ENCODE measurements at regions not wholly inside any gene's neighbourhood (a gene's known extent, or its start where the extent isn't known, plus 50 kb on each side); places are given as distances from the start of the nearest gene placed in this dataset.
"Not testable (repeated sequence)": the region's sequence is repeated elsewhere in the genome, so short reads cannot be mapped to it uniquely, and the experiment has no call there.

- DNase-seq (ENCODE audit: low read depth) = no peak
- Histone ChIP-seq H3K27me3 (ENCODE audit: control insufficient read depth, insufficient read depth, low read length) (no peaks in the 10 kb centered on the region), H3K4me3 (ENCODE audit: low read depth, low read length) (no peak overlapping the region), H3K36me3 (ENCODE audit: control insufficient read depth, insufficient read depth, low read length) (no peaks in the 10 kb centered on the region)
- POLR2A ChIA-PET = no interaction called here
- TF ChIP-seq CTCF (IDR thresholded peaks at IDR 0.05; ENCODE audit: insufficient read depth, low read depth, low read length) = no peak
- CTCF ChIA-PET = interaction anchor here (0.6 kb wide), 1 partner anchor 13 kb away, joined by 3 read pairs; no protein-coding TSS in a partner anchor
These were observed 75.6 kb upstream of the GRIN3A start for GRCh38 chr9:101814064-101814463.

GRCh38 chr9:101807879-101808278, 69.4 kb upstream of the GRIN3A start:
- H3K27me3 ChIP-seq (ENCODE audit: control insufficient read depth, insufficient read depth, low read length); DNase-seq (ENCODE audit: low read depth); POLR2A ChIA-PET; H3K4me3 ChIP-seq (ENCODE audit: low read depth, low read length); H3K36me3 ChIP-seq (ENCODE audit: control insufficient read depth, insufficient read depth, low read length): not testable (repeated sequence)
- CTCF ChIA-PET = interaction anchor here (0.6 kb wide), 1 partner anchor 201 kb away, joined by 4 read pairs; no protein-coding TSS in a partner anchor

- POLR2A ChIA-PET = no interaction called here
- H3K36me3 ChIP-seq (ENCODE audit: control insufficient read depth, insufficient read depth, low read length) = no peaks in the 10 kb centered on the region
- DNase-seq (ENCODE audit: low read depth) = no peak
- H3K27me3 ChIP-seq (ENCODE audit: control insufficient read depth, insufficient read depth, low read length) = no peaks in the 10 kb centered on the region
- CTCF ChIA-PET = no interaction called here
- no peak for TF ChIP-seq CTCF (IDR thresholded peaks at IDR 0.05; ENCODE audit: insufficient read depth, low read depth, low read length)
- H3K4me3 ChIP-seq (ENCODE audit: low read depth, low read length) = no peak overlapping the region
These were observed 57.6 kb upstream of the GRIN3A start for GRCh38 chr9:101796044-101796443.

- H3K36me3 ChIP-seq (ENCODE audit: control insufficient read depth, insufficient read depth, low read length) = no peaks in the 10 kb centered on the region
- no peak overlapping the region for H3K4me3 ChIP-seq (ENCODE audit: low read depth, low read length)
- ChIA-PET POLR2A (no interaction called here), CTCF (no interaction called here)
- no peaks in the 10 kb centered on the region for H3K27me3 ChIP-seq (ENCODE audit: control insufficient read depth, insufficient read depth, low read length)
- no peak for TF ChIP-seq CTCF (IDR thresholded peaks at IDR 0.05; ENCODE audit: insufficient read depth, low read depth, low read length)
- no peak for DNase-seq (ENCODE audit: low read depth)
These were observed 56.7 kb upstream of the GRIN3A start for GRCh38 chr9:101795147-101795546.

- Histone ChIP-seq H3K4me3 (ENCODE audit: low read depth, low read length) (no peak overlapping the region), H3K36me3 (ENCODE audit: control insufficient read depth, insufficient read depth, low read length) (no peaks in the 10 kb centered on the region), H3K27me3 (ENCODE audit: control insufficient read depth, insufficient read depth, low read length) (no peaks in the 10 kb centered on the region)
- POLR2A ChIA-PET = no interaction called here
- no peak for TF ChIP-seq CTCF (IDR thresholded peaks at IDR 0.05; ENCODE audit: insufficient read depth, low read depth, low read length)
- CTCF ChIA-PET = no interaction called here
- no peak for DNase-seq (ENCODE audit: low read depth)
These were observed 54.0 kb upstream of the GRIN3A start for GRCh38 chr9:101792475-101792874.

- ChIA-PET CTCF (no interaction called here), POLR2A (no interaction called here)
- Histone ChIP-seq H3K36me3 (ENCODE audit: control insufficient read depth, insufficient read depth, low read length) (no peaks in the 10 kb centered on the region), H3K4me3 (ENCODE audit: low read depth, low read length) (no peak overlapping the region), H3K27me3 (ENCODE audit: control insufficient read depth, insufficient read depth, low read length) (no peaks in the 10 kb centered on the region)
- TF ChIP-seq CTCF (IDR thresholded peaks at IDR 0.05; ENCODE audit: insufficient read depth, low read depth, low read length) = peak; percentile 13; the same call in 1 of the 2 replicates
- DNase-seq (ENCODE audit: low read depth) = no peak
These were observed 53.5 kb upstream of the GRIN3A start for GRCh38 chr9:101791938-101792337.

Data from BJ (cell line).